ENCODE measurements at regions not wholly inside any gene's neighbourhood (a gene's known extent, or its start where the extent isn't known, plus 50 kb on each side); places are given as distances from the start of the nearest gene placed in this dataset.
A peak's percentile ranks its signal among the peaks of the same experiment; 100 is the strongest.

DNA sequence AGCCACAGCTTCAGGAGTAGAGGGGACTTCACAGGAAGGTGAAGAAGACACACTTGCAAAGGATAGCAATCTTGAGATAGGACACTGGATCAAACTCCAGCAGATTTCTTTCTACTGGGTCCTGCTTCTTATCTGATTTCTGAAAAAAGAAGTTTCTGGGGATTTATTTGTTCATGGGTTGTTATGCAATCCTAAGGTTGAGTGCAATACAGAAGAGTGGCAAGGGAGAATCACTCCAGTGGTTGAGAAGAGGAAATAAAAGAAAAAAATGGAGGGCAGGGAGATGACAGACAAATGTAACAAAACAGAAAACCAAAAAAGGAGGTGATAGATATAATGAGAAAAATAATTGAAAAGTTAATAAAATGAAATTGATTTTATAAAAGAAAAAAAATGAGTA is 858.3 kb downstream of the TUSC7 start:
- H3K27me3 ChIP-seq = no peaks in the 10 kb centered on the region
- no peaks in the 10 kb centered on the region for H3K36me3 ChIP-seq
- DNase-seq (no peak), ATAC-seq (peak; percentile 55)
- no peak overlapping the region for H3K27ac ChIP-seq
- H3K4me1 ChIP-seq = no peaks in the 10 kb centered on the region
- no peaks in the 10 kb centered on the region for H3K9me3 ChIP-seq
- no peak overlapping the region for H3K4me3 ChIP-seq
- TF ChIP-seq, protein P1, sequence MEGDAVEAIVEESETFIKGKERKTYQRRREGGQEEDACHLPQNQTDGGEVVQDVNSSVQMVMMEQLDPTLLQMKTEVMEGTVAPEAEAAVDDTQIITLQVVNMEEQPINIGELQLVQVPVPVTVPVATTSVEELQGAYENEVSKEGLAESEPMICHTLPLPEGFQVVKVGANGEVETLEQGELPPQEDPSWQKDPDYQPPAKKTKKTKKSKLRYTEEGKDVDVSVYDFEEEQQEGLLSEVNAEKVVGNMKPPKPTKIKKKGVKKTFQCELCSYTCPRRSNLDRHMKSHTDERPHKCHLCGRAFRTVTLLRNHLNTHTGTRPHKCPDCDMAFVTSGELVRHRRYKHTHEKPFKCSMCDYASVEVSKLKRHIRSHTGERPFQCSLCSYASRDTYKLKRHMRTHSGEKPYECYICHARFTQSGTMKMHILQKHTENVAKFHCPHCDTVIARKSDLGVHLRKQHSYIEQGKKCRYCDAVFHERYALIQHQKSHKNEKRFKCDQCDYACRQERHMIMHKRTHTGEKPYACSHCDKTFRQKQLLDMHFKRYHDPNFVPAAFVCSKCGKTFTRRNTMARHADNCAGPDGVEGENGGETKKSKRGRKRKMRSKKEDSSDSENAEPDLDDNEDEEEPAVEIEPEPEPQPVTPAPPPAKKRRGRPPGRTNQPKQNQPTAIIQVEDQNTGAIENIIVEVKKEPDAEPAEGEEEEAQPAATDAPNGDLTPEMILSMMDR (IDR thresholded peaks at IDR 0.05) = no peak
- intact Hi-C loops (cut with DNase I) = no loop called here

DNA sequence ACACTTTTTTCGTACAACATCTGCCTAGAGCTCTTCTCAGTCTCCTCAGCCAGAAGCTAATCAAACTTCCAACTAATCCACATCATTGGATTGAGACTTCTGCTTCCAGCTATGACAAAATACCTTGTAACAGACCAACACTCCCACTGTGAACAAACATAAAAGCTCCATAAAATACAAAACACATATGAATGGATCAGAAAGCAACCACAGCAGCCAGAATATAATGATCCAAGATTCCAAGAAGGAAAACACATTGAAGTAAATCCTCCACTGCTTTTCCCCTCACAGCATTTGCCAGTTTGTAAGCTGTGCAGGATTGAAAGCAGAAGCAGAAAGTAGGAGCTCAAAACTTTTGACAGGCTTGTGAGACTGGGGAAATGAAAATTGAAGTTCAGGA is 863.2 kb downstream of the TUSC7 start:
- ATAC-seq (no peak), DNase-seq (peak in 1 of 4 donors; percentile 6)
- no peaks in the 10 kb centered on the region for H3K27me3 ChIP-seq
- H3K27ac ChIP-seq = no peak overlapping the region
- no peak overlapping the region for H3K4me3 ChIP-seq
- TF ChIP-seq, protein P1 (IDR thresholded peaks at IDR 0.05) = no peak
- intact Hi-C loops (cut with DNase I) = no loop called here
- H3K4me1 ChIP-seq = no peaks in the 10 kb centered on the region
- no peaks in the 10 kb centered on the region for H3K9me3 ChIP-seq
- H3K36me3 ChIP-seq = no peaks in the 10 kb centered on the region

GRCh38 chr3:117580806-117581205 is 871.2 kb downstream of the TUSC7 start:
- no peak overlapping the region for H3K27ac ChIP-seq
- DNase-seq (peak in 1 of 4 donors; percentile 26), ATAC-seq (peak; percentile 65)
- H3K4me1 ChIP-seq = no peaks in the 10 kb centered on the region
- H3K9me3 ChIP-seq = no peaks in the 10 kb centered on the region
- intact Hi-C loops (cut with DNase I) = no loop called here
- no peaks in the 10 kb centered on the region for H3K27me3 ChIP-seq
- TF ChIP-seq, protein P1 (IDR thresholded peaks at IDR 0.05) = no peak
- no peaks in the 10 kb centered on the region for H3K36me3 ChIP-seq
- H3K4me3 ChIP-seq = no peak overlapping the region

DNA sequence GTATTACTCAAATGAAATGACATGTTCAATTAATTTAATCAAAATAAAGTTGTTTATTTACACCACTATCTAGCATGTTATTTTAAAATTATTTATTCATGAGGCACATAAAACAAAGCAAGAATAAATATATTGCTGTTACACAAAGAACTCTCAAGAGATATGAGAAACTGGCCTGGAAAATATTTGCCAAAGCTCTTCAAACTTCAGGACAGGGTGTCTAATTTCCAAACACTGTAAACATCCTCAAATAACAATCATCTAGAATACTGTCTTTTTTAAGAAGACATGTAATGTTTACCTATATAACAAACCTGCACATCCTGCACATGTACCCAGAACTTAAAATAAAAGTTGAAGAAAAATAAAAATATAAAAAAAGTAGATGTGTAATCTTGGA is 876.6 kb downstream of the TUSC7 start:
- Histone ChIP-seq H3K27ac (no peak overlapping the region), H3K4me1 (no peaks in the 10 kb centered on the region), H3K27me3 (no peaks in the 10 kb centered on the region), H3K9me3 (no peaks in the 10 kb centered on the region), H3K4me3 (no peak overlapping the region), H3K36me3 (no peaks in the 10 kb centered on the region)
- TF ChIP-seq, protein P1 (IDR thresholded peaks at IDR 0.05) = no peak
- intact Hi-C loops (cut with DNase I) = no loop called here
- no peak for ATAC-seq
- DNase-seq = no peak

DNA sequence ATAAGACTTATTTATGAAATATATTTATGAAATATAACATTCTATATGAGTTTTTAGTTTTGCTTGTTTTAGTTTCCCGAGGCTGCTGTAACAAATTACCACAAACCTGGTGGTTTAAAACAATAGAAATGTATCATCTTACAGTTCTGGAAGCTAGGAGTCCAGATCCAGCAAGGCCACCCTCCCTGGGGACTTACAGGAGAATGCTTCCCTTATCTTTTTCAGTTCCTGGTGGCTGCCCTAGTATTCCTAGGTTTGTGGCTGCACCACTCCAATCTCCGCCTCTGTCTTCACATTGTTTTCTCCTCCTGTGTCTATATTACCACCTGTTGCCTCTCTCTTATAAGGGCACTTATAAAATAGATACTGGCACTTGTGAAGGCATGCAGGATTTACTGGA is 877.8 kb downstream of the TUSC7 start:
- no peak for ATAC-seq
- H3K27me3 ChIP-seq = no peaks in the 10 kb centered on the region
- TF ChIP-seq, protein P1 (IDR thresholded peaks at IDR 0.05) = no peak
- no peak overlapping the region for H3K27ac ChIP-seq
- H3K9me3 ChIP-seq = no peaks in the 10 kb centered on the region
- DNase-seq = no peak
- no peaks in the 10 kb centered on the region for H3K36me3 ChIP-seq
- intact Hi-C loops (cut with DNase I) = no loop called here
- H3K4me3 ChIP-seq = no peak overlapping the region
- no peaks in the 10 kb centered on the region for H3K4me1 ChIP-seq
